Activated CD8-positive, alpha-beta memory T cell treated with anti-CD3 and anti-CD28 coated beads for 4 hours (primary cell): ENCODE measurements at regions not wholly inside any gene's neighbourhood (a gene's known extent, or its start where the extent isn't known, plus 50 kb on each side); places are given as distances from the start of the nearest gene placed in this dataset.
"Not testable (repeated sequence)": the region's sequence is repeated elsewhere in the genome, so short reads cannot be mapped to it uniquely, and the experiment has no call there.

Experiments used
- DNase-seq, 2 donors: peaks; one replicate each; pipeline ENCODE4 v3.0.0-alpha.2; 2020; ENCODE audit warnings: low read depth in 2 of 2

DNA sequence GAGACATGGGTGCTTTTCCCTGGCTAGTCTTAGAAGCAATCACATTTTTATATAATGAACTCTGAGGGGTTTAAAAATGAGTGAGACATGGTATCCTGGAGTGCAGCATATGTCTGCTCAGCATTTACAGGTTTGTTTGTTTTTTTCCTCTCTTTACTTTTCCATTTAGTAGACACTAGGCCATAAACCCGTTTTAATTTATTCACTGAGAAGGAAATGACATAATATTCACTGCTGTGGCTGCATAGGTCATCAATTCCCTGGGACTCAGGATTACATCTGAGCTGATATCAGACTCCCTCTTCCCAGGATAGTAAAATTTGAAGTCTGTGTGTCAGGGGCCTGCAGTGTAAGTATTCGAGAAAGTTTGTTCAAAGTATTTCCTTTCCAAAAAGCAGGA is 178.9 kb upstream of the SPRY1 start:
- DNase-seq = no peak

DNA sequence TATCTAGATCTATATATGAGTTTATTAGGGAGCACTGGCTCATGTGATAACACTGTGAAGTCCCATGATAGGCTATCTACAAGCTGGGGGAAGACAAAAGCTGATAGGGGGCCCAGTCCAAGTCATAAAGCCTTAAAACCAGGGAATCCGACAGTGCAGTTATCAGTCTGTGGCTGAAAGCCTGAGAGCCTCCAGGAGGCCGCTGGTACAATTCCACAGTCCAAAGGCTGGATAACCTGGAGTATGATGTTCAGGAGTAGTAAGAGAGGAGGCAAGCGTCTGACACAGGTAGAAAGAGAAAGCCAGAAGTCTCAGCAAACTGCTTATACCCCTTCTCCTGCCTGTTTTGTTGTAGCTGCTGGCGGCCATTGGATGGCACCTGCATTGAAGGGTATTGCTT is 177.6 kb upstream of the SPRY1 start:
- DNase-seq = no peak

DNA sequence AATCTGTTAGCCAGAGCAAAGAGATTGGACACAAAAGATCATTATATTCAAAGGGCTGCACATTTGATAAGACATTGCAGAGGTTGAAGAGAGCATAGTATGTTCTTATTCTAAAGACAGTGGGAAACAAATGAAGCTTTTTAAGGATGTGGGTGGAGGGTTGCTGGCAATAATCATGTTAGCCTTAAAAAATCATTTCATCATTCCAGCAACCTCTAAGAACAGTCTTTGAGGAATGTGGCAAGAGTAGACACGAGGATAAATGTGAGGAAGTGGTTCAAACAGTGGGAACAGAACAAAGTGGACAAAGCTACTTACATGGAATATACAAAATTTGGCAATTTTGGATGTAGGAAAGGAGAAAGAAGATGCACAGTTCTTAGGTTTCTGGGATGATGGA is 167.3 kb upstream of the SPRY1 start:
- DNase-seq = no peak

DNA sequence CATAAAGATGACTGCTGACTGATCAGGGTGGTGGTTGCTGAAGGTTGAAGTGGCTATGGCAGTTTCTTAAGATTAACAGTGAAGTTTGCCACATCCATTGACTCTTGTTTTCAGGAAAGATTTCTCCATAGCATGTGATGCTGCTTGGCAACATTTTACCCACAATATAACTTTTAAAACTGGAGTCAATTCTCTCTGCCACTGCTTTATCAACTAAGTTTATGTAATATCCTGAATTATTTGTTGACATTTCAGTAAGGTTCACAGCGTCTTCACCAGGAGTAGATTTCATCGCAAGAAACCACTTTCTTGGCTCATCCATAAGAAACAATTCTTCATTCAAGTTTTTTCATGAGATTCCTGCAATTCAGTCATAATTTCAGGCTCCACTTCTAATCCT is 166.5 kb upstream of the SPRY1 start:
- no peak for DNase-seq

DNA sequence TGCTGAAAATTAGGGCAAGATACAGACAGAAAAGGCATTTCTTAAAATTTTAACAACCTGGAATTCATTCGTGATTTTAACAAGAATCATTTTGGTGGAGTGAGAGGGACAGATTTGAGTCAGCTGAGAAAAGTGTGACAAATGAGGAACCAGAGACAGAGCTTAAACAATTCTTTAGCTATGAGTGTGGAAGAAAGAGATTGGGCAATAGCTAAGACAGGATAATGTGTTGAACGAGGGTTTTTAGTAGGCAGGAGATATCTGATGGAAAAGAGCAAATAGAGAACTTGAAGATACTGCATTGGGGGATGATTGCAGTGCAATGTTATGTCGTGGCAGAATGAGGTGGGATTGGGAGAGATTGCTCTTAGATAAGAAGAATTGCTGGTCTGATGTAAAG is 164.2 kb upstream of the SPRY1 start:
- no peak for DNase-seq

DNA sequence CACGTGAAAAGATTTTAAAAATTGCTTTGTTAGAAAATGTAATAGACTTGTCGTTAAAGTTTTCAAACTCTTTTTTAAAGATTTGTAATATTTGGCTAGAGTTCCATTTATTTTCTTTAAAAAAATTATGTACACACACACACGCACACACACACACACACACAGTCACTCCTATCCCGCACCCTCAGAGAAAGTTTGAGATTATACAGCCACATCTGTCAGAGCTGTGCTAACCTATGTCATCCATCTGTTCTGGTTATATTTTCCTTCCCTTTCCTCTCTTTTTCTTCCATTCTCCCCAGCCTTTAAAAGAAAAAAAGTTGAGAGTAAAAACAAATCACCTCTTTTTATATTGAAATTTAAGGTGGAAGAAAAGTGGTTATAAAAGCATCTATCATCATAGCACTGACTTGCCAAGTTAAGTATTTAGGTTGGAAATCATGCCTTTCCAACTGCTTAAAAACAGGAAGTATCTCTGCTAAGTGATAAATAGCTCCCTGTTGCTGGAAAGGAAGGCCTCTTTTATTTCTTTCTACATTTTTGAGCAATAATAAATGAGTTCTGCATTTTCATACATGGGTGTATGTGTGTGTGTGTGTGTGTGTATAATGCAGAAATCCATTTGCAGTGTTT is 163.3 kb upstream of the SPRY1 start:
- DNase-seq = no peak

DNA sequence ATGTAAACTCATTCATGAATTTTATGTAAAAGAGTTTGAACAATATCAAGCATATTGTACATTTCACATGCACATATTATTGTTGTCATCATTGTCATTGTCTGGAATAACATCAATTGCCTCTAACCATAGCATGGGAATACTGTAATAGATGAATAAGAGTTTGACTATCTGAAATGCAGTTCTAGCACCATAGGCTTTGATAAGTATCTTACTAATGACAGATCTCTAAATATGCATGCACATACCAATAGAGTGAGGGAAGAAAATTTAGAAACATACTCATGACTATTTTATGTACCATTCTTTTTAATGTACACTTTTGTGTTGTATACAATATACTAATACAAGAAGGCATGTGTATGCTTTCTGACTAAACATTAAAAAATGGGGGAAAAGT is 161.6 kb upstream of the SPRY1 start:
- DNase-seq = no peak

DNA sequence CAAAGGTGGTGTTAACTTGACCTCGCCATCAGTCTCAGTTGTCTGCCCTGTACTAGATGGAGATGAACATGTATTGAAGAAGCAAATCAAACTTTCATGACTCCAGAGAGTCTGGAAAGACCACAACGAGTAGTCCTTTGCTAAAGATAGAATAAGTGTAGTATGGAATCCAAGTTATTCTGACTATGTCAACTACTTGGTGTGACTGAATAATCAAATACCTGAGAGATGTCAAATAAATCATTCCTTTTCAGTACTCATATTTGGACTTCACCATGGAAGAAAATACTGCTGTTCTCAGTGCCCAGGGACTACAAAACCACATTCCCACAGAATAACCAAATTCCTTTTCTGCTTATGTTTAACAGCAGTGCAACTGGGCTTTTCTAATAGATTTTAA is 161.2 kb upstream of the SPRY1 start:
- DNase-seq = no peak

DNA sequence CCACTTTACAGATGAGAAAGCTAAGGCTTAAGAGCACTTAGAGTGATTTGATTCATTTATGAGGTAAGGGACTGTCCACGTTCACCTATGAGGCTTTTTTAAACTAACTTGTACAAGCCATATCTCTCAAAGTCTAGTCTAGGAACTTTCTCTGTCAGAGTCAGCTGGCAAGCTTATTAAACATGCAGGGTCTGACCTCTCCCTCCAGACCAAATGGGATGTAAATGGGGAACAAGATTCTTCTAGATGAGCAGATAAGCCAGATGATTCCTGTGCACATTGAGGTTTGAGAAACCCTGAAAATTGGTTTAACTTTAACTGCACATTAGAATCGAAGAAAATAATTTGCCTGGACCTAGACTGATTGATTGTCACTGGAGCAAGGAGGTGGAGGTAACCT is 160.0 kb upstream of the SPRY1 start:
- no peak for DNase-seq

DNA sequence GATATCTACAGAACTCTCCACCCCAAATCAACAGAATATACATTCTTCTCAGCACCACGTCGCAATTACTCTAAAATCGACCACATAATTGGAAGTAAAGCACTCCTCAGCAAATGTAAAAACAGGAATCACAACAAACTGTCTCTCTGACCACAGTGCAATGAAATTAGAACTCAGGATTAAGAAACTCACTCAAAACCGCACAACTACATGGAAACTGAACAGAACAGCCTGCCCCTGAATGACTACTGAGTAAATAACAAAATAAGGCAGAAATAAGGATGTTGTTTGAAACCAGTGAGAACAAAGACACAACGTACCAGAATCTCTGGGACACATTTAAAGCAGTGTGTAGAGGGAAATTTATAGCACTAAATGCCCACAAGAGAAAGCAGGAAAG is 156.3 kb upstream of the SPRY1 start:
- not testable (repeated sequence) for DNase-seq

DNA sequence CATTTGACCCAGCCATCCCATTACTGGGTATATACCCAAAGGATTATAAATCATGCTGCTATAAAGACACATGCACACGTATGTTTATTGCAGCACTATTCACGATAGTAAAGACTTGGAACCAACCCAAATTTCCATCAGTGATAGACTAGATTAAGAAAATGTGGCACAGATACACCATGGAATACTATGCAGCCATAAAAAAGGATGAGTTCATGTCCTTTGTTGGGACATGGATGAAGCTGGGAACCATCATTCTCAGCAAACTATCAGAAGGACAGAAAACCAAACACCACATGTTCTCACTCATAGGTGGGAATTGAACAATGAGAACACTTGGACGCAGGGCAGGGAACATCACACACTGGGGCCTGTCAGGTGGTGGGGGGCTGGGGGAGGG is 153.4 kb upstream of the SPRY1 start:
- not testable (repeated sequence) for DNase-seq

DNA sequence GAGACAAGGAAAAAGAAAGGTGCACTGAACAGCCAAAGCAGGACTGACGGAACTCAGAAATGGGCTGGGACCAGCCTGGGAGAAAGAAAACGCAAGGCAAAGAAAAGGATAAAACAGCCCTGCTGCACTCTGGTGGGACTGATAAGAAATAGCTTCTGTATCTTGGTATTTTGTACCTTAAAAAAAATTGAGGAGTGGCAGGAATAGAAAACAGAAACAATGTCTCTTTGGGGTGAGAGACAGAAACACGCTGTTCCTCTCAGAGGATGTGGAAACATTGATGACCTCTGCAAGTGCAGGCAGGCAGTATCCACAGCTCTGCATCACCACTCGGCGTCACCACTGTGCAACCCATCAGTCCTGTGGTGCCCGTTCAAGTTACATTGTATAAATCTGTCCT is 152.5 kb upstream of the SPRY1 start:
- DNase-seq = peak in 1 of 2 donors; percentile 1

DNA sequence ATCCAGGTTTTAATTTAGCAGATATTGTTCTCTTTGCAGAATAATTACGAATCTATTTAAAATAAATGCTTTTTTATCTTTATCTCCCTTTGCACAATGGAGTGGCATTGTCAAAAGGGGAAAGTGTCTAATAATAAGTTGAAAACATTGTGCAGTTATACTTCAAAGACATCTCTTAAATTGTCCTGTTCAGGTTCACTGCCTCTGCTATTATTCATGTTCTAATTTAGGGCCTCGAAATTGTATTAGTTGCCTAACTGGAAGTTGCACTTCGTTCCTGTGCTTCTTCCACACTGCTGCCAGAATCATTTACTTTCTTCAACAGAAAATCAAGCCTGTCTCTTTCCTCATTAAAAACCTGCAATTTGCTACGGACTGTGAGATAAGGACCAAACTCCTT is 150.5 kb upstream of the SPRY1 start:
- no peak for DNase-seq

DNA sequence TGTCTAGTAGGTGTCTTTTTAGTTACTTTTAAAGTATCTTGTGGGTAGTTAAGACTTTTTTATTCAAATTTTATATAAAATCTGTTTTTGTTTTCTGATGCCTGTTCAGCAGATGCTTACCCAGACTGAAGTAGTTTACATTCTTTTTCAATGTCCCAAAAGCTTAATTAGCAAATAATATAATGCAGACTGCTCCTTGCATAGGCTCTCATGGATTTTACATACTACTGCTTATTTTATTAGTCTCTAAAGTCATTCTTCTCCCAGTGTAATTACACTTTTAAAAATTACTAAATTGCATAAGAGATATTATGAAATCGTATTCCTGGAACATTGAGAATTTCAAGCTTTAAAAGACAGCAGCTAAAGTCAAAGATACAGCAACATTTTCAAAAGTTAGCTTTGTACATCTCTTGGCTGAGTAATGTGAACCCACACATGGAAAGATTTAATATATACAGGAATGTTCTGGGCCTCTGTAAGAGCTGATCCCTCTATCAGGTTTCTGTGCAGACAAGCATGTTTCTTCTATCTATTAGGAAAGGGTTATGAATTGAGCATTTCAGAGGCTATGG is 148.4 kb upstream of the SPRY1 start:
- DNase-seq = no peak

DNA sequence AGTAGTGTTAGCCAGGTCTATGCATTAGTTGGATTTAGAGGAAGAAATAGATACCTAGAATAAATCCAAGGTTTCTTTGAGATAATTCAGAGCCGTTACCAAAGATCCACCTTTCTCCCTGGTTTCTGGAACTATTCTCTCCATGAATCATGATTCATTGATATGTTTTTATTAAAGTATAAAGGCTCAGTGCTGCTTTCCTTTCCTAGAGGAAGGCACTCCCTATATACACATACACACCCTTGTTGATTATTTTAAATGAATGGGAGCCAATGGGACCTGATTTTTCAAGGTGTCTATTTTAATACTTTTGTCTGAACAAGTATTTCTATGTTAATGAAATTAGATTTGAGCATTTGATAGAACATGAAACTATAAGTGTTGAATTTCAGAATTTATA is 146.8 kb upstream of the SPRY1 start:
- DNase-seq = no peak

DNA sequence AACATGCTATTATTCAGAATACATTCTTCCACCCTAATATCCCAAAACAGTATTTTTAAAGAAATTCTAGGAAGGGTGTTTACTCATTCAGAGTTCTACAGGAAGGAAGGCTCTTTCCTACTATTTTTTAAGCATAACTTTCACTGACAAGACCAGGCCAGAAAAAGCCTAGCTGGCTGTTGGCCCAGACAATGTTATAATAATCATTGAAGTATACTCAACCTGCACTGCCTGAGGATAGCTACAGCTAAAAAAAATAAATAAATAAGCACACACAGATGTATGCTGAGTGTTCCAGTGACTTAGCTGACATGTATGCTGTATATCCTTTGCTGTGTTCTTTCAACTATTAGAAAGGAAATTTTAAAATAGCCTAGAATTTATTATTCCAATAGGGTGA is 145.8 kb upstream of the SPRY1 start:
- DNase-seq = no peak

DNA sequence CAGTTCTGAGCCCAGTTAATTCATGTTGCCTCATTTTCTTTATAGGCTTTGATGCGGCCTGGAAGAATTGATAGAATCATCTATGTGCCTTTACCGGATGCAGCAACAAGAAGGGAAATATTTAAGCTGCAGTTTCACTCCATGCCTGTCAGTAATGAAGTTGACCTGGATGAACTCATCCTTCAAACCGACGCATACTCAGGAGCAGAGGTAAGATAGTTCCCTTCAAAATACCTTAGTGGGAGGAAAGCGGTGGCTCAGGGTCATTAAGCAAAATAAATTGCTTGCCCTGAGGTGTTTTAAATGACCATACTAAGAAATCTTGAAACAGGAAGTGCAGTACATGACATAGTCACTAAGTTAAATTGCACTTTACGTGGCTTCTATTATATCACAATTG is 140.6 kb upstream of the SPRY1 start:
- DNase-seq = no peak

DNA sequence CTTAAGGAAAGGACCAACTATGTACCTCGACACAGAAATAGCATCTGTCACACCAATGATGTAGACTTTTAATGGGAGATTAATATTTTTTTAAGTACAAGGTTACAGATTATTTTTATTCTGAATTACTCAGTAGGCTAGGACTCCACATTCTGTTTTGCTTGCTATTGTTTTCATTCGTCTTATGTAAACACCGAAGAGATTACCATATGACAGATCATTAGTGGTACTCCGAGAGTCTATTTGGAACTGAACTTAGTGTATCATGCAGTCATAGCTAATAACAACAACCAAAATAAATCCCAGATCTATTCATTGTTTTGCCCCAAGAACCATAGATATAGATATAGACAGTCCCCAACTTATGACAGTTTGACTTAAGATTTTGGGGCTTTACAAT is 139.7 kb upstream of the SPRY1 start:
- DNase-seq = no peak

DNA sequence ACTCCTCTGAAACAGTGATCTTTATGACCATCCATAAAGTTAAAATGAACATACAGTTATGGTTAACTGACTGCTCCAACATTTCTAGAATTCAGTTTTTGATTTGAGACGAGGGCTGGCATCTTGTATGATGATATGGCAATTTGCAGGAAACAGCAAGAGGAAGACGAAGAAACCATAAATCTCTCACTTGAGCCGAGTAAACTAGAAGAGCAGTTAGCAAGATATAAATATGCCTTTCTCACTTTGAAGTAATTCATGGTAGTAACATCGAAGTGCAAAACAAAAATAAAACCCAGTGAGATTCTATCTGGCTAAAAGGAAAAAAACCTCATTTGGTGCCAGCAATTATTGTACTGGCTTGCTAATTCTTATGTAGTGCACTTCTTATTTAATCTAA is 139.0 kb upstream of the SPRY1 start:
- no peak for DNase-seq

DNA sequence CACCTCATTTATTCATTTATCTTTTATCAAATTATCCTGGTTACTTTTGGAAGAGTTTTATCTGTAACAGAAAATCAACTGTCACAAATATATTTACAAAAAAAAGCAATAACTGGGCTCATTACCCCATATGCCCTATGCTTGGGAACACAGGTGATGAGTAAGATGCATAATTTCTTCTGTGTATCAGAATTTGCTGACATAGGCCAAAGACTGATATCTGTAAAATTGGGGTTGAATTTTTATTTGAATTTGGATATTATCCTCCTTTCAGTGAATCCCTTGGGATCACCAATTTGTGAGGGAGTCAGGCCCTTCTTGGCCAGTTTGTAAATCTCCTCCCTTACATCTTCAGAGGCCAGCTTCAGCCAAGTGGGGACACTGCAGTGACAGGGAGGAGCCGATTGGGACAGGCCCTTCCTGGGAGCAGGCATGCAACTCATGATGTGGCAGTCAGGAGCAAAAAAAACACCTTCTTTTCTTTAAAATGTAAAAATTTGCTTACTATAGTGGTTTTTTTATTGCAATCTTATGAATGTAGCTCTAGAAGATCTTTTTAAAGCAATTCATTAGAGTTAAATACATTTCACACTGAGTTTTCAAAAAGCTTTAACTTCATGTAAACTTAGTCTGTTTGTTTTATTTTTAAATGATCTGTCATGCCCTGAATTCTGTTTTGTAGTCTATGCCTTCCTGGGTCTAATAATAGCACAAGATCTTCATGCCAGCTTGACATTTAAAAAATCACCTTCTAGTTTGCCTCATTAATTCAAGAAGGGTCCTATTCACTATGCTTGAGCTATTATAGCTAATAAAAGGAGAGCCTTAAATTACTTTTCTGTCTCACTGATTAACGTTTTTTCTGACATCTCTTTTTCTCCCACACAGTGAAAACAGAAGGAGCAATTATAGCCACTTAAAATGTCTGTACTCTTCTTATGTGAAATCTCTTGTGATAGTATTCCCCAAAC is 136.6 kb upstream of the SPRY1 start:
- no peak for DNase-seq

DNA sequence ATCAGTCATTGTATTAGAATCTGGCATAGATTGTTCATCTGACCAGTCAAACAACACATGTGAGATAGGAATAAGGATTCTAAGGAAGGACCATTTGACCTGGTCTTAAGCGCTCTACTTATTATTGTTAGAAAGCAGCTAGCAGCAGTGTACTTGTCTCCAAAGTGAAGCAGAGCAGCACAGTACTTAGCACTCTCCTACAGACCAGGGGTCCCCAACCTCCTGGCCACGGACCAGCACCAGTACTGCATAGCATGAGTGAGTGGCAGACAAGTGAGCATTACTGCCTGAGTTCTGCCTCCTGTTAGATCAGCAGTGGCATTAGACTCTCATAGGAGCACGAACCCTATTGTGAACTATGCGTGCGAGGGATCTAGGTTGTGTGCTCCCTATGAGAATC is 135.9 kb upstream of the SPRY1 start:
- DNase-seq = no peak

DNA sequence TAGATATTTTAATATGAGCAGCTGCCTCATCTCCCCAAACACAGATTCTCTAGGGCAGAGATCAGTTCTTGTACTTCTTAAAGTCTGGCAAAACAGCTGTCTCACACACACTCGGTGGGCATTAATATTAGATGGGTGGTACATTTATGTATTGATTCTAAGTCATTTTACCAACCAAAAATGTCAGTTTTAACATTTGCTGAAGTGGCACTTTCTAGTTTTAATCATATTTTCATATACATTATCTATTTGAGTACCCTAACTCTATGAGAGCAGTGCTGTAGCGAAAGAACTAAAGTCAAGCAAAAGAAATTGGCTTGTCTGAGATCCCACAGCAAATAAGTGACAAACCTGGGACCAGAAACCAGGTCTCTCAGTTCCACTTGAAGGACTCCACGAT is 134.5 kb upstream of the SPRY1 start:
- no peak for DNase-seq

DNA sequence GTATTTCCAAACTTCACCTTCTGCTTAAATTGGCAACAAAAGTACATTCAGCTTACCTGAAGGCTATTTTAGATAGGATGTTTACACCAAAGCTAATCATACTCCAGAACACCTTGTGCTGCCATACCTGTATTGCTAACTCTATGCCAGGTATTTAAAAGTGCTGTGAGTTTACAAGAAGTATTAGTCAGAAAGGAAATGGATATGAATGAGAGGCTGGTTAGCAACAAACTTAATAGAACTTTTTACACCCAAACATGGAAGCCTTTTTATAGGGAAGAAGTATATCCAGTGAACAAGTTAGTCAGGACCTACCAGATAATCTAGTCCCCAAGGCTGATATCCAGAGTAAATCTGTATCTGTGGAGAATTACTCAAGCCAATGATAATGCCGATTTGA is 131.2 kb upstream of the SPRY1 start:
- no peak for DNase-seq
